Natural killer cell (primary cell): ENCODE measurements at regions not wholly inside any gene's neighbourhood (a gene's known extent, or its start where the extent isn't known, plus 50 kb on each side); places are given as distances from the start of the nearest gene placed in this dataset.

ENCODE experiments used
- ATAC-seq, 3 donors: fragments of 150-1000 bp in 2 of 3; fragments of 200-7000 bp in 1 of 3; cut with Tn5 transposase; 1 replicate in 1 of 3; 2 replicates in 2 of 3; pipeline ENCODE4 v1.10.0; 2021; ENCODE audit warnings: mild to moderate bottlenecking in 2 of 3, moderate library complexity in 2 of 3
- DNase-seq, 2 donors: peaks; one replicate each; pipeline versions ENCODE4 v3.0.0 to v3.0.0-alpha.2; 2013 to 2021; ENCODE audit warnings: mixed read lengths in 1 of 2
- H3K27ac ChIP-seq: one replicate; pipeline ENCODE4 v1.5.1; 2013; ENCODE audit warnings: mild to moderate bottlenecking, low read length
- H3K27me3 ChIP-seq: one replicate; pipeline ENCODE4 v1.6.1; 2013; ENCODE audit warnings: low read length; ENCODE audit not compliant: control insufficient read depth, insufficient read depth
- H3K36me3 ChIP-seq: one replicate; pipeline ENCODE4 v1.6.1; 2013; ENCODE audit warnings: low read length; ENCODE audit not compliant: control insufficient read depth, insufficient read depth
- H3K4me1 ChIP-seq: one replicate; pipeline ENCODE4 v1.6.1; 2013; ENCODE audit warnings: low read length; ENCODE audit not compliant: control insufficient read depth, insufficient read depth
- H3K4me3 ChIP-seq: one replicate; pipeline ENCODE4 v1.5.1; 2013; ENCODE audit warnings: low read length
- H3K9me3 ChIP-seq: one replicate; pipeline ENCODE4 v1.6.1; 2013; ENCODE audit warnings: low read length; ENCODE audit not compliant: control insufficient read depth, insufficient read depth
- H3K27ac Mint-ChIP-seq, 2 donors: one replicate each; pipeline ENCODE4 v1.8.0; 2022; ENCODE audit warnings: mild to moderate bottlenecking in 2 of 2, mixed read lengths in 2 of 2, moderate library complexity in 1 of 2
- H3K27me3 Mint-ChIP-seq, 2 donors: one replicate each; pipeline ENCODE4 v1.8.0; 2022; ENCODE audit warnings: low read depth in 2 of 2, mixed read lengths in 2 of 2
- H3K36me3 Mint-ChIP-seq: one replicate; pipeline ENCODE4 v1.8.0; 2022; ENCODE audit warnings: mixed read lengths
- H3K4me1 Mint-ChIP-seq, 2 donors: one replicate each; pipeline ENCODE4 v1.8.0; 2022; ENCODE audit warnings: mixed read lengths in 2 of 2
- H3K4me3 Mint-ChIP-seq: one replicate; pipeline ENCODE4 v1.8.0; 2022; ENCODE audit warnings: mild to moderate bottlenecking, moderate library complexity, mixed read lengths
- H3K9me3 Mint-ChIP-seq, 2 donors: one replicate each; pipeline ENCODE4 v1.8.0; 2022; ENCODE audit warnings: mixed read lengths in 2 of 2
- WGBS: methylation state at CpG from one replicate; pipeline ENCODE4 v1.1.7; 2013; ENCODE audit warnings: missing lambda C conversion rate; ENCODE audit not compliant: insufficient coverage; 5-methylcytosine and 5-hydroxymethylcytosine counted together
- intact Hi-C: fragments of 100-400 bp; cut with micrococcal nuclease; formaldehyde crosslinking; loops from one replicate; pipeline ENCODE4 v1.14.2; 2022
- TF ChIP-seq, protein P1 (sequence below): fragments of 200-600 bp; IDR thresholded peaks from one replicate; pipeline ENCODE4 v1.8.0; 2022; ENCODE audit warnings: antibody characterized with exemption

DNA sequence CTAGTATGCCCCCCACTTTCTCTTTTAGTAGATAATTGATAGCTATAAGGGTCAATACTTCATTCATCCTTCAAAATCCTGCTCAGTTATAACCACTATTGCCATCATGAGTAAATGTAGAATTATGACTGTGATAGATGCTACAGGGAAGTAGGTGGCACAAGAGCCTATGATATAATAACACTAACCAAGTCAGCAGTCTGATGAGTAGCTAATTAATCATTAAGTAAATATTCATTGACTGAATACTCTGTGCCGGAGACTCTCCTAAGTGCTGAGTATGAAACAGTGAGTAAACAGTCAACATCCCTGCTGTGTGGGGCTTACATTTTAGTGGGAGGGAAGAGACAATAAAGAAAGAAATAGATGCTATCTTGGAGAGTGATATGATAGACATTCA is 430.3 kb upstream of the ZNF462 start:
- intact Hi-C loops, result loop anchor here (10.0 kb wide), 1 partner anchor 52 kb away; no protein-coding TSS in a partner anchor
- WGBS, result 93% methylated on average over 1 of the region's 1 CpG
- no peaks in the 10 kb centered on the region for H3K27me3 ChIP-seq
- no peaks in the 10 kb centered on the region for H3K36me3 ChIP-seq
- TF ChIP-seq, protein P1, sequence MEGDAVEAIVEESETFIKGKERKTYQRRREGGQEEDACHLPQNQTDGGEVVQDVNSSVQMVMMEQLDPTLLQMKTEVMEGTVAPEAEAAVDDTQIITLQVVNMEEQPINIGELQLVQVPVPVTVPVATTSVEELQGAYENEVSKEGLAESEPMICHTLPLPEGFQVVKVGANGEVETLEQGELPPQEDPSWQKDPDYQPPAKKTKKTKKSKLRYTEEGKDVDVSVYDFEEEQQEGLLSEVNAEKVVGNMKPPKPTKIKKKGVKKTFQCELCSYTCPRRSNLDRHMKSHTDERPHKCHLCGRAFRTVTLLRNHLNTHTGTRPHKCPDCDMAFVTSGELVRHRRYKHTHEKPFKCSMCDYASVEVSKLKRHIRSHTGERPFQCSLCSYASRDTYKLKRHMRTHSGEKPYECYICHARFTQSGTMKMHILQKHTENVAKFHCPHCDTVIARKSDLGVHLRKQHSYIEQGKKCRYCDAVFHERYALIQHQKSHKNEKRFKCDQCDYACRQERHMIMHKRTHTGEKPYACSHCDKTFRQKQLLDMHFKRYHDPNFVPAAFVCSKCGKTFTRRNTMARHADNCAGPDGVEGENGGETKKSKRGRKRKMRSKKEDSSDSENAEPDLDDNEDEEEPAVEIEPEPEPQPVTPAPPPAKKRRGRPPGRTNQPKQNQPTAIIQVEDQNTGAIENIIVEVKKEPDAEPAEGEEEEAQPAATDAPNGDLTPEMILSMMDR, result no peak
- ATAC-seq (no peak), DNase-seq (no peak)
- no peak overlapping the region for H3K27ac Mint-ChIP-seq
- no peaks in the 10 kb centered on the region for H3K9me3 ChIP-seq
- peaks cover 21 to 31% of the 10 kb centered on the region in 2 donors for H3K4me1 Mint-ChIP-seq
- H3K4me3 Mint-ChIP-seq, result no peak overlapping the region
- H3K9me3 Mint-ChIP-seq, result no peaks in the 10 kb centered on the region
- H3K27ac ChIP-seq, result no peak overlapping the region
- H3K4me3 ChIP-seq, result no peak overlapping the region
- no peaks in the 10 kb centered on the region for H3K4me1 ChIP-seq
- no peaks in the 10 kb centered on the region for H3K27me3 Mint-ChIP-seq
- H3K36me3 Mint-ChIP-seq, result no peaks in the 10 kb centered on the region

DNA sequence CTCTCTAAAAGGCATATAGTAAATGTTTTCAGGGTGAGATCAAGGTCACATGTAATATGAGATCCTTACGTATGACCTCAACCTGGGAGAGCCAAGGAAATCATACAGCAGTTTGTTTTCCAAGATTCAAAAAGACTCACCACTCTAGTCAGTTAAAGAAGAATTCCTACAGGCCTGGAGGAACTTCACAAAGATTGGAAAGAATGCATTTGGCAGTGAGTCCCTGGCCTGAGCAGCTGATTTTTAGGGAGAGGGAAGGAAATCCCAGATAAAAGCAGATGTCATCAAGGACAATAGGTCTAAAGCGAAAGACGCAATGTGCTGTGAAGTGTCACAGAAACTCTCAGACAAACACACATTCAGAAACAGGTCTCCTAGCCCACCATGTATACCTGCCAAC is 424.0 kb upstream of the ZNF462 start:
- WGBS, result 100% methylated on average over 2 of the region's 3 CpGs
- Mint-ChIP-seq H3K9me3 (peaks cover 0 to 5% of the 10 kb centered on the region in 2 donors), H3K27me3 (no peaks in the 10 kb centered on the region), H3K36me3 (no peaks in the 10 kb centered on the region), H3K27ac (no peak overlapping the region), H3K4me3 (no peak overlapping the region), H3K4me1 (peaks cover 14 to 17% of the 10 kb centered on the region in 2 donors)
- TF ChIP-seq, protein P1, result no peak
- H3K4me1 ChIP-seq, result no peaks in the 10 kb centered on the region
- H3K27ac ChIP-seq, result no peak overlapping the region
- no peaks in the 10 kb centered on the region for H3K27me3 ChIP-seq
- H3K4me3 ChIP-seq, result no peak overlapping the region
- DNase-seq, result no peak
- intact Hi-C loops, result loop anchor here (10.0 kb wide), 1 partner anchor 46 kb away; no protein-coding TSS in a partner anchor
- no peaks in the 10 kb centered on the region for H3K36me3 ChIP-seq
- no peaks in the 10 kb centered on the region for H3K9me3 ChIP-seq
- no peak for ATAC-seq

DNA sequence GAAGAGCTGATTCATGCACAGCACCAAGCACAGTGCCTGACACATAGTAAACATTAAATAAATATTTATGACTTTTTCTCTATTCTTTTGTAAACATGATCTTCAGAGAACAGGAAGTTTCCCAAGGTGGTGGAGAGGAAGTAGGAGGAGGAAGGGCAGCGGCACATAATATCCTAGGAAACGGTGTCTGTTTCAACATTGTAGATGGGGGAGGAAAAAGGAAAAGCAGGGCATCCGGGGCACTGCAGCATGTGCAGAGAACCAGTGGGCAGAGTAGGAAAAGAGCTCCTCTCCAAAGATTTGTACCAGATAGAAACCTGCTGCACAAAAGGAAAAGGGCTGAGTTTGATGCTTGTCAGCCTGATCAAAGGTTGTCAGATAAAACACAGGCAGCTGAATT is 421.7 kb upstream of the ZNF462 start:
- no peak overlapping the region for H3K27ac Mint-ChIP-seq
- TF ChIP-seq, protein P1, result no peak

DNA sequence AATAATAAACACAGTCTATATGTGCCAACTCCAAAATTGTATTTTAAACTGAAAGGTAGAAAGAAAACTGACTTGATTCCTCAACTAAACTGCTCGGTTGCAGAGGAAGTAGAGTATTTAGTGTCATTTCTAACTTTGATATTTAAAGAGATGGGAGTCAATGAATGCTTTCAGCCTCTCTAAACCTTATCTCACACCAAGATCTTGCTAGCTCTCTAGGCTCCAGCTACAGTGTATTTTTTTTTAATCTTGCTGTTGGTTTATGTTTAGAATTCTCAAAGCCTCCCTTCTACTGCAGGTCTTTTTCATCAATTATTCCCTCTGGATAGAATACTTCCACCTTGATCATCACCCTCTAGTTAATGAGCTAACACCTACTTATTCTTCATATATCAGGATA is 419.4 kb upstream of the ZNF462 start:
- Mint-ChIP-seq H3K27me3 (no peaks in the 10 kb centered on the region), H3K9me3 (peaks cover 0 to 5% of the 10 kb centered on the region in 2 donors), H3K4me3 (no peak overlapping the region), H3K36me3 (no peaks in the 10 kb centered on the region), H3K4me1 (peaks cover 12 to 14% of the 10 kb centered on the region in 2 donors), H3K27ac (no peak overlapping the region)
- no CpG with 5 or more reads among the region's 1 CpG for WGBS
- Histone ChIP-seq H3K4me1 (no peaks in the 10 kb centered on the region), H3K27me3 (no peaks in the 10 kb centered on the region), H3K9me3 (no peaks in the 10 kb centered on the region), H3K27ac (no peak overlapping the region), H3K4me3 (no peak overlapping the region), H3K36me3 (no peaks in the 10 kb centered on the region)
- TF ChIP-seq, protein P1, result no peak
- DNase-seq (no peak), ATAC-seq (no peak)
- intact Hi-C loops, result no loop called here

More for the DNA sequence above, 421.7 kb upstream of the ZNF462 start:
- Mint-ChIP-seq H3K27me3 (no peaks in the 10 kb centered on the region), H3K4me3 (no peak overlapping the region), H3K36me3 (no peaks in the 10 kb centered on the region), H3K4me1 (peaks cover 14 to 17% of the 10 kb centered on the region in 2 donors), H3K9me3 (peaks cover 0 to 5% of the 10 kb centered on the region in 2 donors)
- no peak overlapping the region for H3K27ac ChIP-seq
- no peaks in the 10 kb centered on the region for H3K9me3 ChIP-seq
- ATAC-seq (no peak), DNase-seq (no peak)
- no peaks in the 10 kb centered on the region for H3K36me3 ChIP-seq
- 77% methylated on average over 3 of the region's 3 CpGs for WGBS
- intact Hi-C loops, result no loop called here
- no peak overlapping the region for H3K4me3 ChIP-seq
- H3K27me3 ChIP-seq, result no peaks in the 10 kb centered on the region
- H3K4me1 ChIP-seq, result no peaks in the 10 kb centered on the region
